ENCODE measurements at regions not wholly inside any gene's neighbourhood (a gene's known extent, or its start where the extent isn't known, plus 50 kb on each side); places are given as distances from the start of the nearest gene placed in this dataset.
"Not testable (repeated sequence)": the region's sequence is repeated elsewhere in the genome, so short reads cannot be mapped to it uniquely, and the experiment has no call there.

- intact Hi-C loops (cut with micrococcal nuclease) = no loop called here
- DNase-seq = no peak
- no peak for TF ChIP-seq CTCF (IDR thresholded peaks at IDR 0.05; ENCODE audit: borderline replicate concordance)
These were observed 860.4 kb upstream of the CRIM1 start for GRCh38 chr2:35495182-35495581.

GRCh38 chr2:35478121-35478520 is 877.5 kb upstream of the CRIM1 start:
- H3K36me3 ChIP-seq; intact Hi-C loops (cut with micrococcal nuclease); H3K4me3 ChIP-seq; DNase-seq; H3K4me1 ChIP-seq; H3K27me3 ChIP-seq (ENCODE audit: low read depth); H3K27ac ChIP-seq (replicated peaks): not testable (repeated sequence)
- peaks cover 31% of the 10 kb centered on the region for H3K9me3 ChIP-seq (replicated peaks)

More at GRCh38 chr2:35495182-35495581, 860.4 kb upstream of the CRIM1 start:
- H3K4me3 ChIP-seq = no peak overlapping the region
- no peak overlapping the region for H3K27ac ChIP-seq (replicated peaks)
- no peaks in the 10 kb centered on the region for H3K27me3 ChIP-seq (ENCODE audit: low read depth)
- H3K9me3 ChIP-seq (replicated peaks) = peaks cover 11% of the 10 kb centered on the region
- H3K36me3 ChIP-seq = no peaks in the 10 kb centered on the region
- no peaks in the 10 kb centered on the region for H3K4me1 ChIP-seq

GRCh38 chr2:35468245-35468644 is 887.3 kb upstream of the CRIM1 start:
- DNase-seq = no peak
- intact Hi-C loops (cut with micrococcal nuclease) = no loop called here
- H3K9me3 ChIP-seq (replicated peaks) = no peaks in the 10 kb centered on the region
- TF ChIP-seq CTCF (IDR thresholded peaks at IDR 0.05; ENCODE audit: borderline replicate concordance) = no peak
- no peaks in the 10 kb centered on the region for H3K4me1 ChIP-seq
- H3K36me3 ChIP-seq = no peaks in the 10 kb centered on the region
- H3K27ac ChIP-seq (replicated peaks) = no peak overlapping the region
- no peak overlapping the region for H3K4me3 ChIP-seq
- H3K27me3 ChIP-seq (ENCODE audit: low read depth) = no peaks in the 10 kb centered on the region

- no peak overlapping the region for H3K27ac ChIP-seq (replicated peaks)
- intact Hi-C loops (cut with micrococcal nuclease) = no loop called here
- no peaks in the 10 kb centered on the region for H3K36me3 ChIP-seq
- H3K27me3 ChIP-seq (ENCODE audit: low read depth) = no peaks in the 10 kb centered on the region
- TF ChIP-seq CTCF (IDR thresholded peaks at IDR 0.05; ENCODE audit: borderline replicate concordance) = no peak
- no peak overlapping the region for H3K4me3 ChIP-seq
- H3K4me1 ChIP-seq = no peaks in the 10 kb centered on the region
- no peaks in the 10 kb centered on the region for H3K9me3 ChIP-seq (replicated peaks)
- no peak for DNase-seq
These were observed 891.6 kb upstream of the CRIM1 start for GRCh38 chr2:35463805-35464596.

- Histone ChIP-seq H3K36me3 (no peaks in the 10 kb centered on the region), H3K4me1 (no peaks in the 10 kb centered on the region), H3K27me3 (ENCODE audit: low read depth) (no peaks in the 10 kb centered on the region), H3K27ac (replicated peaks) (no peak overlapping the region), H3K4me3 (no peak overlapping the region), H3K9me3 (replicated peaks) (no peaks in the 10 kb centered on the region)
- DNase-seq = no peak
- intact Hi-C loops (cut with micrococcal nuclease) = no loop called here
- TF ChIP-seq CTCF (IDR thresholded peaks at IDR 0.05; ENCODE audit: borderline replicate concordance) = no peak
These were observed 893.2 kb upstream of the CRIM1 start for GRCh38 chr2:35462226-35462998.

- Histone ChIP-seq H3K4me3 (no peak overlapping the region), H3K27me3 (ENCODE audit: low read depth) (no peaks in the 10 kb centered on the region), H3K4me1 (no peaks in the 10 kb centered on the region), H3K9me3 (replicated peaks) (no peaks in the 10 kb centered on the region), H3K36me3 (no peaks in the 10 kb centered on the region), H3K27ac (replicated peaks) (no peak overlapping the region)
- intact Hi-C loops (cut with micrococcal nuclease) = no loop called here
- no peak for DNase-seq
- no peak for TF ChIP-seq CTCF (IDR thresholded peaks at IDR 0.05; ENCODE audit: borderline replicate concordance)
These were observed 894.2 kb upstream of the CRIM1 start for GRCh38 chr2:35461406-35461805.

Measured in left ventricle myocardium inferior (tissue), 1 donor.